PC-3 (cell line): ENCODE measurements at regions not wholly inside any gene's neighbourhood (a gene's known extent, or its start where the extent isn't known, plus 50 kb on each side); places are given as distances from the start of the nearest gene placed in this dataset.

ENCODE experiments used
- CTCF ChIP-seq: fragments of 300-600 bp; sonication (generic); conservative IDR thresholded peaks from 2 replicates; pipeline ENCODE4 v1.5.1; 2017; ENCODE audit warnings: antibody characterized with exemption, low read depth, mild to moderate bottlenecking, low read length
- EZH2 ChIP-seq: fragments of 300-600 bp; sonication (generic); IDR thresholded peaks from one replicate; pipeline ENCODE4 v1.6.1; 2017; ENCODE audit warnings: antibody characterized with exemption, mild to moderate bottlenecking, low read length; ENCODE audit not compliant: unreplicated experiment

GRCh38 chr1:58944439-58944838, 160.6 kb upstream of the JUN start:
- TF ChIP-seq CTCF (no peak), EZH2 (no peak)
